ENCODE measurements at regions not wholly inside any gene's neighbourhood (a gene's known extent, or its start where the extent isn't known, plus 50 kb on each side); places are given as distances from the start of the nearest gene placed in this dataset.

DNA sequence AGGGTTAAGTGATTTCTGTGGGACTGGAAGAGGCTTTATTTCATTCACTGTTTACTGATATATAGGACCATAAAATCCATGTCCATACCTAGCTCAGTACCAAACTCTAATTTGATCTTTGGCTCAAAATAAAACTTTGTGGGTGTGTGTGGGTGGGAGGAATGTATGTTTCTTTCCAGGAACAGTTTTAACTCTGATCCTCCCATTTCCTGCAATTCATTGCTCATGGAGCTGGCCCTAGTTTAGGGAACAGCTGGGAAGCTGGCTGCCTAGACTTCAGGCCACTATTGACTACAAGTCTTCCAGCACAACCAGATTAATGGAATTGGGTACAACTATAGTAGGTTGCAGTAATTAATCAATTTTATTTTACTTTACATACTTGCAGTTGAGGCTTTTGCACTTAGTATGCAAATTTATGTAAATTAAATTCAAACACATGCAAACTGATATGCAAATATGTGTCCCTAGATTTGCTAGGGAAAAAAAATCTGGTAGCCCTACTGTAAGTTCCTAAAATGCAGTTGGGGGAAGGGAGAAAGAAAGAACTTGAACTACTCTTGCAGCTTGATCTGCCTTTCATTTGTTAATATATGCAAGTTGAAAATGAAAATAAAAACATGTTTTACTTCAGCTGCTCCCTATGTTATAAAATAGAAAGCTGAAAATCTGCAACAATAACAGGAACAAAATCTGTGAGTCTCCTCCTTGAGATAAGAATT lies 1070.3 kb upstream of the CELF4 start:
- TF ChIP-seq POLR2AphosphoS5 (IDR thresholded peaks at IDR 0.05; ENCODE audit: low read depth, low read length) (no peak), FOXP2 (optimal IDR thresholded peaks at IDR 0.05; ENCODE audit: borderline replicate concordance, extremely low read depth, extremely low read length, insufficient read depth) (no peak), TAF1 (IDR thresholded peaks at IDR 0.05; ENCODE audit: borderline replicate concordance, insufficient read depth, low read length) (no peak), SIN3A (IDR thresholded peaks at IDR 0.05; ENCODE audit: borderline replicate concordance, insufficient read depth, low read length) (no peak)
- TF ChIP-seq, protein P1, sequence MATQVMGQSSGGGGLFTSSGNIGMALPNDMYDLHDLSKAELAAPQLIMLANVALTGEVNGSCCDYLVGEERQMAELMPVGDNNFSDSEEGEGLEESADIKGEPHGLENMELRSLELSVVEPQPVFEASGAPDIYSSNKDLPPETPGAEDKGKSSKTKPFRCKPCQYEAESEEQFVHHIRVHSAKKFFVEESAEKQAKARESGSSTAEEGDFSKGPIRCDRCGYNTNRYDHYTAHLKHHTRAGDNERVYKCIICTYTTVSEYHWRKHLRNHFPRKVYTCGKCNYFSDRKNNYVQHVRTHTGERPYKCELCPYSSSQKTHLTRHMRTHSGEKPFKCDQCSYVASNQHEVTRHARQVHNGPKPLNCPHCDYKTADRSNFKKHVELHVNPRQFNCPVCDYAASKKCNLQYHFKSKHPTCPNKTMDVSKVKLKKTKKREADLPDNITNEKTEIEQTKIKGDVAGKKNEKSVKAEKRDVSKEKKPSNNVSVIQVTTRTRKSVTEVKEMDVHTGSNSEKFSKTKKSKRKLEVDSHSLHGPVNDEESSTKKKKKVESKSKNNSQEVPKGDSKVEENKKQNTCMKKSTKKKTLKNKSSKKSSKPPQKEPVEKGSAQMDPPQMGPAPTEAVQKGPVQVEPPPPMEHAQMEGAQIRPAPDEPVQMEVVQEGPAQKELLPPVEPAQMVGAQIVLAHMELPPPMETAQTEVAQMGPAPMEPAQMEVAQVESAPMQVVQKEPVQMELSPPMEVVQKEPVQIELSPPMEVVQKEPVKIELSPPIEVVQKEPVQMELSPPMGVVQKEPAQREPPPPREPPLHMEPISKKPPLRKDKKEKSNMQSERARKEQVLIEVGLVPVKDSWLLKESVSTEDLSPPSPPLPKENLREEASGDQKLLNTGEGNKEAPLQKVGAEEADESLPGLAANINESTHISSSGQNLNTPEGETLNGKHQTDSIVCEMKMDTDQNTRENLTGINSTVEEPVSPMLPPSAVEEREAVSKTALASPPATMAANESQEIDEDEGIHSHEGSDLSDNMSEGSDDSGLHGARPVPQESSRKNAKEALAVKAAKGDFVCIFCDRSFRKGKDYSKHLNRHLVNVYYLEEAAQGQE (IDR thresholded peaks at IDR 0.05; ENCODE audit: insufficient read depth in 1 of 2, low read depth in 2 of 2, low read length in 2 of 2), result no peak

GRCh38 chr18:38634117-38634516 lies 1068.5 kb upstream of the CELF4 start:
- TF ChIP-seq FOXP2 (optimal IDR thresholded peaks at IDR 0.05; ENCODE audit: borderline replicate concordance, extremely low read depth, extremely low read length, insufficient read depth), result no peak
- TF ChIP-seq, protein P1 (IDR thresholded peaks at IDR 0.05; ENCODE audit: insufficient read depth in 1 of 2, low read depth in 2 of 2, low read length in 2 of 2), result no peak
- no peak for TF ChIP-seq SIN3A (IDR thresholded peaks at IDR 0.05; ENCODE audit: borderline replicate concordance, insufficient read depth, low read length)
- no peak for TF ChIP-seq TAF1 (IDR thresholded peaks at IDR 0.05; ENCODE audit: borderline replicate concordance, insufficient read depth, low read length)
- TF ChIP-seq POLR2AphosphoS5 (IDR thresholded peaks at IDR 0.05; ENCODE audit: low read depth, low read length), result no peak

DNA sequence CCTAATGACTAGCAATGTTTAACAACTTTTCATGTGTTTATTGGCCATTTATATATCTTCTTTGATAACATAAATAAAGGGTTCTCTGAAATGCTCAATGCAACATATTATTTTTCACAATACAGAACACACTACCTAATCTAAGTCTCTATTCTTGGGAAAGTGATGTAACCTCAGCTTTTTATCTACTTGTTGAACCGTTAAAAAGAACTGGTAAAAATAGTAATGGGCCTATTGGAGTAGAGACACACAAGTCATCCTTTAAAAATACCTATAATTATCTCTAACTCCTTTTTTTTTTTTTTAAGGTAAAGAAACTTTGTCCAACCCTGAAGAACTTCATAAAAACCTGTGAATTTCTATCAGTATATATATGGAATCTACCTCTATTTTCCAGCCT lies 1067.7 kb upstream of the CELF4 start:
- TF ChIP-seq SIN3A (IDR thresholded peaks at IDR 0.05; ENCODE audit: borderline replicate concordance, insufficient read depth, low read length) (no peak), POLR2AphosphoS5 (IDR thresholded peaks at IDR 0.05; ENCODE audit: low read depth, low read length) (no peak), TAF1 (IDR thresholded peaks at IDR 0.05; ENCODE audit: borderline replicate concordance, insufficient read depth, low read length) (no peak), FOXP2 (optimal IDR thresholded peaks at IDR 0.05; ENCODE audit: borderline replicate concordance, extremely low read depth, extremely low read length, insufficient read depth) (no peak)
- TF ChIP-seq, protein P1 (IDR thresholded peaks at IDR 0.05; ENCODE audit: insufficient read depth in 1 of 2, low read depth in 2 of 2, low read length in 2 of 2), result no peak

DNA sequence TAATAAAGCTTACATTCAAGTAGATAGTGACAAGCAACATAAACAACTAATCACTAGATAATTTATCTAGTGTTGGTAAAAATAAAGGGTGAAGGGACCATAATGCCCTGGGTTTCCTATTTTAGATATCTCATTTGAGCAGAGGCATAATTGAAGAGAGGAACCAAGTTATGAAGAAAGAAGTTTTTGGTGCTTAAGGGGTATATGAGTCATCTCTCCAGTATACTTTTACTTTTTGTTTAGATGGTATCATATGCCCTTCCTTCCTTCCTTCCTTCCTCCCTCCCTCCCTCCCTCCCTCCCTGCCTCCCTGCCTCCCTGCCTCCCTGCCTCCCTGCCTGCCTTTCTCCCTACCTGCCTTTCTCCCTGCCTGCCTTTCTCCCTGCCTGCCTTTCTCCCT lies 1053.5 kb upstream of the CELF4 start:
- TF ChIP-seq, protein P1 (IDR thresholded peaks at IDR 0.05; ENCODE audit: insufficient read depth in 1 of 2, low read depth in 2 of 2, low read length in 2 of 2), result no peak
- TF ChIP-seq POLR2AphosphoS5 (IDR thresholded peaks at IDR 0.05; ENCODE audit: low read depth, low read length), result no peak
- TF ChIP-seq FOXP2 (optimal IDR thresholded peaks at IDR 0.05; ENCODE audit: borderline replicate concordance, extremely low read depth, extremely low read length, insufficient read depth), result no peak
- TF ChIP-seq TAF1 (IDR thresholded peaks at IDR 0.05; ENCODE audit: borderline replicate concordance, insufficient read depth, low read length), result no peak
- TF ChIP-seq SIN3A (IDR thresholded peaks at IDR 0.05; ENCODE audit: borderline replicate concordance, insufficient read depth, low read length), result no peak

Data from PFSK-1 (cell line).